ENCODE measurements at regions not wholly inside any gene's neighbourhood (a gene's known extent, or its start where the extent isn't known, plus 50 kb on each side); places are given as distances from the start of the nearest gene placed in this dataset.

- H3K9ac ChIP-seq (ENCODE audit: extremely low read depth, insufficient read length, low read length): no peak overlapping the region
Measured at GRCh38 chr11:126121296-126121695, 58.6 kb upstream of the CDON start.

More at GRCh38 chr11:126121296-126121695, 58.6 kb upstream of the CDON start:
- Histone ChIP-seq H3K79me1 (ENCODE audit: insufficient read depth, low read depth, low read length, poor library complexity, severe bottlenecking) (no peaks in the 10 kb centered on the region), H3K27ac (ENCODE audit: insufficient read length, low read depth, low read length) (no peak overlapping the region), H3K23me2 (ENCODE audit: insufficient read length, low read depth, low read length, poor library complexity, severe bottlenecking) (no peaks in the 10 kb centered on the region), H3K56ac (ENCODE audit: insufficient read length, low read depth, low read length) (no peak overlapping the region), H4K91ac (ENCODE audit: insufficient read length, low read depth, low read length) (no peak overlapping the region), H4K20me1 (ENCODE audit: control insufficient read depth, insufficient read depth, insufficient read length) (no peaks in the 10 kb centered on the region), H3K27me3 (ENCODE audit: insufficient read depth, low read length) (no peaks in the 10 kb centered on the region), H3K4me1 (ENCODE audit: insufficient read depth, low read length) (no peaks in the 10 kb centered on the region), H3K4me2 (ENCODE audit: insufficient read depth, insufficient read length, low read length) (no peak overlapping the region), H3K18ac (ENCODE audit: insufficient read length, low read depth, low read length) (no peak overlapping the region), H2BK5ac (ENCODE audit: insufficient read length, low read length) (no peak overlapping the region), H4K8ac (replicated peaks; ENCODE audit: insufficient read length, low read depth, low read length) (no peak overlapping the region), H2BK12ac (ENCODE audit: insufficient read length, low read depth, low read length) (no peak overlapping the region), H2BK120ac (ENCODE audit: low read depth, low read length, poor library complexity, severe bottlenecking) (no peak overlapping the region), H3T11ph (ENCODE audit: low read length) (no peak overlapping the region), H3K23ac (ENCODE audit: insufficient read length, low read depth, low read length) (no peak overlapping the region), H2BK20ac (ENCODE audit: low read depth, low read length, poor library complexity, severe bottlenecking) (no peak overlapping the region), H3K14ac (ENCODE audit: insufficient read depth, low read length) (no peak overlapping the region), H4K5ac (ENCODE audit: insufficient read length, low read depth, low read length) (no peak overlapping the region), H2AFZ (ENCODE audit: low read length) (no peak overlapping the region), H2AK5ac (ENCODE audit: insufficient read length, low read length) (no peak overlapping the region), H3K4ac (ENCODE audit: low read depth, low read length) (no peak overlapping the region), H3K79me2 (ENCODE audit: insufficient read depth, low read length) (no peaks in the 10 kb centered on the region), H2BK15ac (ENCODE audit: low read depth, low read length) (no peak overlapping the region), H3K9me3 (ENCODE audit: control insufficient read depth, low read depth, low read length) (no peaks in the 10 kb centered on the region)
- no peak overlapping the region for H3K4me3 Mint-ChIP-seq
- H3K36me3 Mint-ChIP-seq (ENCODE audit: insufficient read depth in 1 of 3, low read depth in 3 of 3): no peaks in the 10 kb centered on the region
- H3K4me1 Mint-ChIP-seq: peaks cover 6 to 14% of the 10 kb centered on the region in 2 experiments
- no peaks in the 10 kb centered on the region for H3K9me3 Mint-ChIP-seq
- no CpG with 5 or more reads among the region's 1 CpG for WGBS (ENCODE audit: extremely low coverage, insufficient read length, low lambda C conversion rate)
- H3K27ac Mint-ChIP-seq: no peak overlapping the region
- TF ChIP-seq CTCF (conservative IDR thresholded peaks at IDR 0.05): no peak
- H3K27me3 Mint-ChIP-seq (ENCODE audit: low read depth): no peaks in the 10 kb centered on the region; the same call in 1 of the 2 replicates
- DNase-seq: no peak

All from H9 (cell line).